ENCODE measurements at regions not wholly inside any gene's neighbourhood (a gene's known extent, or its start where the extent isn't known, plus 50 kb on each side); places are given as distances from the start of the nearest gene placed in this dataset.

DNA sequence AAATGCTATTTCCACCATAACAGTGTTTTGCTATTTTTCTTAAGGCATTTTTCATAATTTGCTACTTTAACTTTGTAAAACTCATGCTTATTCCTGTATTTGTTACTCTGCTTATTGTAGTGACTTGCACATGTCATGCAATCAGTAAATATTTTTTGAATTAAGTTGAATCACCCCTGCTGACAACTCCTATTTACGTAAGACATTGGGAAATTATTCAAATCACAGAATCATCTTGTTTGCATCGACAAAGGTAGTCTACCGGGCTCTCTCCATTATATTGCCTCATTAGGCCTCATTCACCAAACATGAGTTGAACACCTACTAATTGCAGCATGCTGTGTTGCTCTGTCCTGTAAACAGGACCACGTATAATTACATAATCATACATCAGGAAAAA lies 478.5 kb upstream of the ZEB2 start:
- TF ChIP-seq, protein P1, sequence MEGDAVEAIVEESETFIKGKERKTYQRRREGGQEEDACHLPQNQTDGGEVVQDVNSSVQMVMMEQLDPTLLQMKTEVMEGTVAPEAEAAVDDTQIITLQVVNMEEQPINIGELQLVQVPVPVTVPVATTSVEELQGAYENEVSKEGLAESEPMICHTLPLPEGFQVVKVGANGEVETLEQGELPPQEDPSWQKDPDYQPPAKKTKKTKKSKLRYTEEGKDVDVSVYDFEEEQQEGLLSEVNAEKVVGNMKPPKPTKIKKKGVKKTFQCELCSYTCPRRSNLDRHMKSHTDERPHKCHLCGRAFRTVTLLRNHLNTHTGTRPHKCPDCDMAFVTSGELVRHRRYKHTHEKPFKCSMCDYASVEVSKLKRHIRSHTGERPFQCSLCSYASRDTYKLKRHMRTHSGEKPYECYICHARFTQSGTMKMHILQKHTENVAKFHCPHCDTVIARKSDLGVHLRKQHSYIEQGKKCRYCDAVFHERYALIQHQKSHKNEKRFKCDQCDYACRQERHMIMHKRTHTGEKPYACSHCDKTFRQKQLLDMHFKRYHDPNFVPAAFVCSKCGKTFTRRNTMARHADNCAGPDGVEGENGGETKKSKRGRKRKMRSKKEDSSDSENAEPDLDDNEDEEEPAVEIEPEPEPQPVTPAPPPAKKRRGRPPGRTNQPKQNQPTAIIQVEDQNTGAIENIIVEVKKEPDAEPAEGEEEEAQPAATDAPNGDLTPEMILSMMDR (IDR thresholded peaks at IDR 0.05): no peak
- TF ChIP-seq POLR2A (IDR thresholded peaks at IDR 0.05): no peak

Data from uterus (tissue), 2 donors.